ENCODE measurements at regions not wholly inside any gene's neighbourhood (a gene's known extent, or its start where the extent isn't known, plus 50 kb on each side); places are given as distances from the start of the nearest gene placed in this dataset.

GRCh38 chr2:12089496-12089895 lies 343.1 kb downstream of the LPIN1 start:
- TF ChIP-seq EP300 (IDR thresholded peaks at IDR 0.05) (no peak), CTCF (IDR thresholded peaks at IDR 0.05) (no peak)

All from tibial nerve (tissue), 4 donors.